NCI-H1417 treated with DMSO at 0.1 percent for 48 hours (cell line): ENCODE measurements at regions not wholly inside any gene's neighbourhood (a gene's known extent, or its start where the extent isn't known, plus 50 kb on each side); places are given as distances from the start of the nearest gene placed in this dataset.
"Not testable (repeated sequence)": the region's sequence is repeated elsewhere in the genome, so short reads cannot be mapped to it uniquely, and the experiment has no call there.

Experiments used
- DNase-seq: peaks from one replicate; lab custom pipeline; 2025; lab: John Stamatoyannopoulos, UW

DNA sequence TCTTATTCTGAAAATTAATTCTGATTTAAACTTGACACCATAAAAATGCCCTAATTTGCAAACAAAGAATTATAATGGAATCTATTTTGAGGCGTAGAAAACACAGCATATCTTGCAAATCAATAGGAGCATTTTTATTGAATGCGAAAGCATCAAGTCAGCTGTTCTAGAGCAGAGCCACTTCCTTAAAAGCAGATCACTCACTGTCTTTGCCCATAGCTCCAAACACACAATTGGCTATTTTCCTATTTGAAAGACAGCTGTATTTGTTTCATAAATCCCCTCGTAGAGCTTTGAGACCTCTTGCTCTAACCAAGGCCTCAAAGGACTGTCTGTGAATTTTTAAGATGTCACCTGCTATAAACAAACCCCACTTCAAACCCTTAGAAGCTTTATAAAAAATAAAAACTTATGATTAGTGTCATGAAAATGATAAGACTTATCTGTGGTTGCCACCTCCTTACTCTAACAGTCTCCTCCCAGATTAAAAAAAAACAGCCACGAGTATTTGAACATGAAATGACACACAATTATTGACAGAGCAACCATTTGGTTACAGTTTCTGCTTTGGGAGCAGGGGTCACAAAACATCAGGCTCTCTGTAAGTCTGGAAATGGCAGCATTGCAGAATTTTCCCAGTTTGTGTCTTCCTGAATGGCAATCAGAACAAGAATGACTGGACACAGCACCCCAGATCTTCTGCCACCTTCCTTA lies 75.6 kb upstream of the RASEF start:
- no peak for DNase-seq

DNA sequence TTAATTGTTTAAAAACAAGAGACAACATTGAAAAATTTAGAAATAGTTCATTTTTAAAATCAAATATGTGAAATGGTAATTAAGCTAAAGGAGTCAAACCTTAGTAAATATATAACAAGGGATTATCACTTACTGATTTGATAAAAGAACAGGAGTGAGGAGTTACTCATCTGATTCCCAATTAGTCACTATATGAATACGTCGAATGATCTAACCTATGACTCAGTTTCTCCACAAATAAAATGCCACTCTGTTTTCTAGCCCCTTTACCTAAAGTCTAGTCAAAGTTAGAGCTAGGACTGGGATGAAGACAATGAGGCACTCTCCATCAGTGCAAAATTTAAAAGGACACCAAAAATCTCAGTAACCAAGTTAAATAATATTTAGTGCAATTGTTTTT lies 70.4 kb upstream of the RASEF start:
- DNase-seq, result no peak

DNA sequence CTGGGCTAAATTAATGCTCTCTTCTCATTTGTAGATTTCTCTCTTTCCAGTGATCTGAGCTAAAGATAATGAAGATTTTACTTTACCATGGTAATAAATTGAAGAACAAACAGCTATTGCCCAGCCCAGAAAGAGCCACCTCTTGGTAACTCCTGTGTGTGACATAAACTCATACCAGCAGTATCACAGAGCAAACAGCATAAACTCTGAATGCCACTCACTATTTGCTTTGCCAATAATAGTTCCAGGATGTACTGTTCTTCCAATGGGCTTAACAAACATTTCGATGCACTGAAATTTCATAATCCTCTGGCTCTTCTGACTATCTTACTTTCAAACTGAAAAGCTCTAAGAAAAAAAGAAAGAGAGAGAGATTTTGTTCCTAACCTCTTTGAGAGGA lies 69.8 kb upstream of the RASEF start:
- no peak for DNase-seq

GRCh38 chr9:83130541-83130940 lies 67.6 kb upstream of the RASEF start:
- DNase-seq, result no peak

DNA sequence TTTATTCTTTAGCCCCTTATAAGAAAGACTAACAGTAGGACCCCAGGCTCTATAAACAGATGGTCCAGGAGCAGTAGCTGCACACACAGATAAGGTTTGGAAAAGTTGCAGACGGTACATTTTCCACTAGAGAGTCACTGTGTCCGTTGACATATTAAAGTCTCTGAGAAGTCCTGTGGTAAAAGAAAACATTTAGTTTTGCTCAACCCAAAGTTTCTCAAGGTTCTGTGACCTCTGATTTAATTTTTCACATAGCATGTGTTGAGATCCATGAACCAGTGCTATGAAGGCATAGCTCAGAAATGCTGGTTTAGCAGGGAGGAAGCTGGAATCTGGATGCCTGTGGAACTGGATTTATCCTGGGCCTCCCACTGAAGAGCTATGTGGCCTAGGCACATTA lies 62.7 kb upstream of the RASEF start:
- no peak for DNase-seq

DNA sequence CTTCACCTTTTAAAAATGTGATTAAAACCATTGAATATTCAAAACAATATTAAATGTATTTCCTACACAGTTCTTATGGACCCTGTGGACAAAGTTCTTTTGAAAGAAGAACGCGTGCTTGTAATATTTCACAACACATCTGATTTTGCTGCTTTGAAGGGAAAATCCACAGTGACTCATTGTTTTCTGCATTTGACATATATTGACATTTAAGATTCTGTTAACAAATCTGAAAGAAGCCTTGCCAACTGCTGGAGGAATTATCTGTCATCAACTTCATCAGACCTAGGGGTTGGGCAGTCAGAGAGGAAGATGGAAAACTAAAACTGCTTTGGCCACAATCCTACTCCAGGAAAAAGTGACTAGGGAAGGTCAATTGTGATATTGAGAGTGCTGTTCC lies 56.9 kb upstream of the RASEF start:
- no peak for DNase-seq

- DNase-seq, result no peak
Observed at GRCh38 chr9:83116026-83116425, 53.1 kb upstream of the RASEF start.

DNA sequence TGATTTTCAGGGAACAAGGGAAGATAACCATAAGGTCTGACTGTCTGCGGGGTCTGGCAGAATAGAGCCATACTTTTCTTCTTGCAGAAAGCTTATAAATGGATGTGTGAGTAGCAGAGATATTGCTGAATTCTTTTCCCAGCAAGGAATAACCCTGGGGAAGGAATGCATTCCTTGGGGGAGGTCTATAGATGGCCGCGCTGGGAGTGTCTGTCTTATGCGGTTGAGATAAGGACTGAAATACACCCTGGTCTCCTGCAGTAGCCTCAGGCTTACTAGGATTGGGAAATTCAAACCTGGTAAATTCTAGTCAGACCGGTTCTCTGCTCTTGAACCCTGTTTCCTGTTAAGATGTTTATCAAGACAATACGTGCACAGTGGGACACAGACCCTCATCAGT lies 50.5 kb upstream of the RASEF start:
- not testable (repeated sequence) for DNase-seq
